Heart left ventricle (tissue), 16 donors: ENCODE measurements at regions not wholly inside any gene's neighbourhood (a gene's known extent, or its start where the extent isn't known, plus 50 kb on each side); places are given as distances from the start of the nearest gene placed in this dataset.

Experiments used
- ATAC-seq, 4 donors: fragments of 200-7000 bp; cut with Tn5 transposase; one replicate each; pipeline ENCODE4 v1.9.1; 2020 to 2022; ENCODE audit warnings: moderate library complexity in 4 of 4, mild to moderate bottlenecking in 3 of 4, moderate number of reproducible peaks in 1 of 4
- DNase-seq, 5 donors: peaks; one replicate each; pipeline ENCODE4 v3.0.0-alpha.2; 2020
- H3K27ac ChIP-seq, 12 donors: fragments of 200-600 bp; sonication (generic) in 4 of 12; one replicate each; pipeline versions ENCODE4 v1.5.0 to v1.8.0; 2016 to 2022; ENCODE audit warnings: mild to moderate bottlenecking in 2 of 12
- H3K27me3 ChIP-seq, 9 donors: fragments of 200-600 bp; sonication (generic) in 2 of 9; one replicate each; pipeline versions ENCODE4 v1.5.1 to v1.8.0; 2016 to 2022; ENCODE audit warnings: mild to moderate bottlenecking in 3 of 9
- H3K36me3 ChIP-seq, 9 donors: fragments of 200-600 bp; sonication (generic) in 2 of 9; one replicate each; pipeline versions ENCODE4 v1.5.0 to v1.8.0; 2018 to 2022; ENCODE audit warnings: mild to moderate bottlenecking in 2 of 9
- H3K4me1 ChIP-seq, 12 donors: fragments of 200-600 bp; sonication (generic) in 4 of 12; one replicate each; pipeline versions ENCODE4 v1.5.0 to v1.8.0; 2016 to 2022; ENCODE audit warnings: mild to moderate bottlenecking in 3 of 12
- H3K4me3 ChIP-seq, 12 donors: fragments of 200-600 bp; sonication (generic) in 4 of 12; one replicate each; pipeline versions ENCODE4 v1.5.0 to v1.8.0; 2017 to 2022; ENCODE audit warnings: mild to moderate bottlenecking in 9 of 12, moderate library complexity in 4 of 12
- H3K9me3 ChIP-seq, 12 donors: fragments of 200-600 bp; sonication (generic) in 4 of 12; one replicate each; pipeline versions ENCODE4 v1.5.0 to v1.8.0; 2016 to 2022; ENCODE audit warnings: mild to moderate bottlenecking in 1 of 12
- CTCF ChIP-seq, 12 donors: fragments of 200-600 bp; sonication (generic) in 4 of 12; IDR thresholded peaks; one replicate each; pipeline versions ENCODE4 v1.5.0 to v1.8.0; 2018 to 2022; ENCODE audit warnings: antibody characterized with exemption in 12 of 12, mild to moderate bottlenecking in 5 of 12
- POLR2A ChIP-seq, 2 donors: fragments of 450-650 bp; IDR thresholded peaks; one replicate each; pipeline ENCODE4 v1.6.1; 2017; ENCODE audit warnings: antibody characterized with exemption in 2 of 2, mild to moderate bottlenecking in 2 of 2, moderate library complexity in 2 of 2
- WGBS, 4 donors: extraction: QIAGEN DNeasy Blood & Tissue Kit in 2 of 4; methylation state at CpG; one replicate each; pipeline versions ENCODE4 v1.1.5 to v1.1.7; 2013 to 2018; 5-methylcytosine and 5-hydroxymethylcytosine counted together
- intact Hi-C, 10 donors: fragments of 100-400 bp; cut with DNase I; formaldehyde crosslinking; loops; one replicate each; pipeline versions ENCODE4 v1.11.1 to v1.14.2; 2022
- donor health status: ischemic (EF 13 %, LVEDD 7.1; RV severe dilation, severe dysfunction).
- donor health status: healthy with polysubstance abuse.
- donor health status: DM: no; HTN: yes; CAD: no.
- donor health status: DM: no; HTN: no; CAD: no.
- donor health status: ischemic (EF 25% LVEDD 6.9; RV normal size, moderate dysfunction).
- donor health status: ischemic (EF 25% LVEDD 5.7; RV mildly dilated, moderate dysfunction).
- donor health status: healthy.
- donor health status: DM: yes; HTN: yes; CAD: no.
- donor health status: ischemic (EF 35%, LVEDD 5.7; RV mildly dilated, moderate dysfunction).
- donor health status: nonischemic (EF 11% LVEDD 7.7; RV severe dilation, severe dysfunction).
- donor health status: DM: yes; HTN: yes; CAD: no.
- donor health status: PGD.
- donor health status: ischemic (EF 29% LVEDD 5.4; RV normal size, mild dysfunction).
- donor health status: nonischemic (EF 23%, LVEDD 6.1; RV moderate dilation, normal function).

GRCh38 chr6:14709066-14709670, 536.7 kb upstream of the JARID2 start:
- ATAC-seq (no peak), DNase-seq (no peak)
- WGBS, 4 donors, result 93 to 97% (median 95%) methylated on average over 12 of the region's 12 CpGs
- TF ChIP-seq POLR2A (IDR thresholded peaks at IDR 0.05) (no peak), CTCF (IDR thresholded peaks at IDR 0.05) (no peak)
- no peaks in the 10 kb centered on the region for H3K36me3 ChIP-seq
- peaks cover 0 to 5% (median 0%) of the 10 kb centered on the region in 12 donors for H3K9me3 ChIP-seq
- no peak overlapping the region for H3K27ac ChIP-seq
- H3K27me3 ChIP-seq, result no peaks in the 10 kb centered on the region
- H3K4me3 ChIP-seq, result no peak overlapping the region
- intact Hi-C loops, result loop anchor here in 5 of 10 donors (5.0 to 10.0 kb wide), 4 partner anchors 72 to 497 kb away; no protein-coding TSS in a partner anchor
- peaks cover 0 to 60% (median 38%) of the 10 kb centered on the region in 12 donors for H3K4me1 ChIP-seq

- H3K9me3 ChIP-seq, result peaks cover 0 to 5% (median 0%) of the 10 kb centered on the region in 12 donors
- ATAC-seq (no peak), DNase-seq (no peak)
- peaks cover 0 to 60% (median 38%) of the 10 kb centered on the region in 12 donors for H3K4me1 ChIP-seq
- no peaks in the 10 kb centered on the region for H3K27me3 ChIP-seq
- WGBS, 4 donors, result 91 to 98% (median 97%) methylated on average over 4 of the region's 4 CpGs
- H3K4me3 ChIP-seq, result no peak overlapping the region
- H3K36me3 ChIP-seq, result no peaks in the 10 kb centered on the region
- intact Hi-C loops, result loop anchor here in 7 of 10 donors (5.0 to 10.0 kb wide), 6 partner anchors 73 to 535 kb away; partner anchors contain the start of gene JARID2 (in 2 of the 7)
- no peak overlapping the region for H3K27ac ChIP-seq
- TF ChIP-seq CTCF (IDR thresholded peaks at IDR 0.05), result no peak
- no peak for TF ChIP-seq POLR2A (IDR thresholded peaks at IDR 0.05)
These were observed 536.0 kb upstream of the JARID2 start for GRCh38 chr6:14709900-14710299.

- ATAC-seq (no peak), DNase-seq (no peak)
- peaks cover 0 to 59% (median 33%) of the 10 kb centered on the region in 12 donors for H3K4me1 ChIP-seq
- peaks cover 0 to 5% (median 0%) of the 10 kb centered on the region in 12 donors for H3K9me3 ChIP-seq
- peak overlapping the region in 1 of 12 donors; percentile 56 for H3K27ac ChIP-seq
- no peaks in the 10 kb centered on the region for H3K27me3 ChIP-seq
- no peaks in the 10 kb centered on the region for H3K36me3 ChIP-seq
- no peak overlapping the region for H3K4me3 ChIP-seq
- no peak for TF ChIP-seq CTCF (IDR thresholded peaks at IDR 0.05)
- TF ChIP-seq POLR2A (IDR thresholded peaks at IDR 0.05), result no peak
- 94 to 98% (median 96%) methylated on average over 5 of the region's 5 CpGs for WGBS, 4 donors
- intact Hi-C loops, result loop anchor here in 5 of 10 donors (5.0 to 10.0 kb wide), 4 partner anchors 273 to 534 kb away; partner anchors contain the start of gene JARID2 (in 2 of the 5)
These were observed 535.4 kb upstream of the JARID2 start for GRCh38 chr6:14710421-14710820.

- H3K4me1 ChIP-seq, result peaks cover 0 to 52% (median 26%) of the 10 kb centered on the region in 12 donors
- no peak overlapping the region for H3K4me3 ChIP-seq
- DNase-seq, result peak in 3 of 5 donors; percentile 48 to 55 (median 49)
- TF ChIP-seq CTCF (IDR thresholded peaks at IDR 0.05) (peak in 11 of 12 donors; percentile 24 to 63 (median 45)), POLR2A (IDR thresholded peaks at IDR 0.05) (no peak)
- intact Hi-C loops, result loop anchor here in 5 of 10 donors (5.0 to 10.0 kb wide), 4 partner anchors 274 to 534 kb away; partner anchors contain the start of gene JARID2 (in 2 of the 5)
- no peaks in the 10 kb centered on the region for H3K27me3 ChIP-seq
- H3K27ac ChIP-seq, result peak overlapping the region in 4 of 12 donors; percentile 4 to 56 (median 20)
- no peaks in the 10 kb centered on the region for H3K36me3 ChIP-seq
- H3K9me3 ChIP-seq, result peaks cover 0 to 5% (median 0%) of the 10 kb centered on the region in 12 donors
- ATAC-seq, result peak in 2 of 4 donors; percentile 35 to 60
- 65 to 74% (median 70%) methylated on average over 3 of the region's 3 CpGs for WGBS, 4 donors
These were observed 534.7 kb upstream of the JARID2 start for GRCh38 chr6:14711056-14711703.
